Caco-2 (cell line): ENCODE measurements at regions not wholly inside any gene's neighbourhood (a gene's known extent, or its start where the extent isn't known, plus 50 kb on each side); places are given as distances from the start of the nearest gene placed in this dataset.

Experiments used
- BruUV-seq: library from RNA; stranded (reverse); fragments of 400-500 nt; replicated peaks from 2 replicates; lab custom pipeline; 2021; lab: Mats Ljungman, UMichigan
- CTCF ChIA-PET: fragments of 300-600 bp; sonication (Branson Sonifier 250); formaldehyde crosslinking; loops from one replicate; lab custom pipeline; 2022; ENCODE audit warnings: antibody characterized with exemption; lab: Charles Lee
- POLR2A ChIA-PET: fragments of 300-600 bp; sonication (Branson Sonifier 250); formaldehyde crosslinking; loops from one replicate; lab custom pipeline; 2022; ENCODE audit warnings: antibody characterized with exemption; lab: Charles Lee
- DNase-seq, 2 experiments: peaks; one replicate each; pipeline versions ENCODE4 v3.0.0 to v3.0.0-alpha.2; 2020 to 2022
- H3K27me3 ChIP-seq: replicated peaks from 2 replicates; pipeline ENCODE4 v1.6.0; 2011; ENCODE audit warnings: low read length; ENCODE audit not compliant: control insufficient read depth, insufficient read depth
- H3K36me3 ChIP-seq: 2 replicates; pipeline ENCODE4 v1.5.1; 2011; ENCODE audit warnings: low read length; ENCODE audit not compliant: control insufficient read depth, insufficient read depth
- H3K4me1 ChIP-seq: fragments of 250-450 bp; sonication (Bioruptor Pico); 2 replicates; pipeline ENCODE4 v1.5.1; 2020; ENCODE audit warnings: mild to moderate bottlenecking
- H3K4me3 ChIP-seq: 2 replicates; pipeline ENCODE4 v1.5.1; 2011; ENCODE audit warnings: low read depth, mild to moderate bottlenecking, control low read depth, low read length
- H3K9me3 ChIP-seq: fragments of 250-450 bp; sonication (Bioruptor Pico); 2 replicates; pipeline ENCODE4 v1.5.1; 2020; ENCODE audit warnings: mild to moderate bottlenecking, moderate library complexity
- H3K27ac Mint-ChIP-seq: one replicate; pipeline ENCODE4 v1.8.0; 2022; ENCODE audit warnings: mixed read lengths; ENCODE audit not compliant: unreplicated experiment
- H3K27me3 Mint-ChIP-seq: one replicate; pipeline ENCODE4 v1.8.0; 2022; ENCODE audit warnings: mixed read lengths; ENCODE audit not compliant: insufficient read depth, unreplicated experiment
- H3K36me3 Mint-ChIP-seq: one replicate; pipeline ENCODE4 v1.8.0; 2022; ENCODE audit warnings: mild to moderate bottlenecking, mixed read lengths; ENCODE audit not compliant: insufficient read depth, unreplicated experiment
- H3K4me1 Mint-ChIP-seq: one replicate; pipeline ENCODE4 v1.8.0; 2022; ENCODE audit warnings: low read depth, mixed read lengths; ENCODE audit not compliant: unreplicated experiment
- H3K4me3 Mint-ChIP-seq: one replicate; pipeline ENCODE4 v1.8.0; 2022; ENCODE audit warnings: mild to moderate bottlenecking, moderate library complexity, mixed read lengths; ENCODE audit not compliant: unreplicated experiment
- H3K9me3 Mint-ChIP-seq: one replicate; pipeline ENCODE4 v1.8.0; 2022; ENCODE audit warnings: mixed read lengths; ENCODE audit not compliant: unreplicated experiment
- CTCF ChIP-seq, 2 experiments: fragments of 200-600 bp in 1 of 2; IDR thresholded peaks; 1 replicate in 1 of 2; 2 replicates in 1 of 2; pipeline versions ENCODE4 v1.5.1 to v1.8.0; 2011 to 2022; ENCODE audit warnings: antibody characterized with exemption in 1 of 2, control low read depth in 1 of 2, inconsistent platforms in 1 of 2, low read depth in 1 of 2, low read length in 1 of 2, mild to moderate bottlenecking in 1 of 2, moderate library complexity in 1 of 2; ENCODE audit not compliant: insufficient read depth in 1 of 2, severe bottlenecking in 1 of 2, unreplicated experiment in 1 of 2
- intact Hi-C: fragments of 100-400 bp; cut with micrococcal nuclease; formaldehyde crosslinking; loops from one replicate; pipeline ENCODE4 v1.10.0; 2022; ENCODE audit not compliant: unreplicated experiment

DNA sequence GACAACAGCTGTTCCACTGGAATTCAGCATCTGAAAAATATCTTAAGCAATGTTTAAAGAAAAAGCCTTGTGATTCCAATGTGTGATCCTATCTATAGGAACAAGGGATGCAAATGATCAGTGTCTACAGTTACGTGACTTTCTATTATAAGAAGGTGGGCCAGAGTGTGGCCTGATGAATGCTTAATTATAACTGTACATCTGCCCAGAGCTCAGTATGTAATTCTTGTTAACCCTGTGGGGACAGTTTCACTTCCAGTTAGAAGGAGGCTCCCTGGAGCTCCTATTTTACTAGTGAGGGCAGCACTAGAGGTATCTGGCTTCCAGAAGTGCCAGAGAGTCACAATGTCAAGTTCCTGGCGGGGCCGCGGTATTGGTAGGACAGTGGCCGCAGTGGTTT is 288.5 kb downstream of the USP46 start:
- Histone ChIP-seq H3K4me3 (no peak overlapping the region), H3K27me3 (no peaks in the 10 kb centered on the region), H3K36me3 (no peaks in the 10 kb centered on the region), H3K4me1 (peaks cover 22% of the 10 kb centered on the region), H3K9me3 (no peaks in the 10 kb centered on the region)
- TF ChIP-seq CTCF (IDR thresholded peaks at IDR 0.05; ENCODE audit: insufficient read depth in 1 of 2, low read depth in 1 of 2, low read length in 1 of 2, severe bottlenecking in 1 of 2, unreplicated experiment in 1 of 2), result no peak
- no peak overlapping the region for H3K4me3 Mint-ChIP-seq
- peaks cover 7% of the 10 kb centered on the region for H3K36me3 Mint-ChIP-seq
- no peaks in the 10 kb centered on the region for H3K9me3 Mint-ChIP-seq
- H3K27ac Mint-ChIP-seq, result peak overlapping the region; percentile 39
- intact Hi-C loops, result loop anchor here (10.0 kb wide), 1 partner anchor 174 kb away; no protein-coding TSS in a partner anchor
- H3K4me1 Mint-ChIP-seq, result peaks cover 4% of the 10 kb centered on the region
- no TSS peak for BruUV-seq
- POLR2A ChIA-PET, result no interaction called here
- no peak for DNase-seq
- no peaks in the 10 kb centered on the region for H3K27me3 Mint-ChIP-seq
- CTCF ChIA-PET, result no interaction called here

- POLR2A ChIA-PET, result no interaction called here
- intact Hi-C loops, result loop anchor here (10.0 kb wide), 1 partner anchor 173 kb away; no protein-coding TSS in a partner anchor
- H3K36me3 Mint-ChIP-seq, result peaks cover 7% of the 10 kb centered on the region
- H3K9me3 ChIP-seq, result no peaks in the 10 kb centered on the region
- CTCF ChIA-PET, result no interaction called here
- H3K4me3 Mint-ChIP-seq, result no peak overlapping the region
- H3K27me3 Mint-ChIP-seq, result no peaks in the 10 kb centered on the region
- no peak overlapping the region for H3K4me3 ChIP-seq
- H3K4me1 ChIP-seq, result peaks cover 22% of the 10 kb centered on the region
- H3K9me3 Mint-ChIP-seq, result no peaks in the 10 kb centered on the region
- no peak for DNase-seq
- H3K27ac Mint-ChIP-seq, result no peak overlapping the region
- H3K4me1 Mint-ChIP-seq, result peaks cover 4% of the 10 kb centered on the region
- BruUV-seq, result no TSS peak
- H3K27me3 ChIP-seq, result no peaks in the 10 kb centered on the region
- TF ChIP-seq CTCF (IDR thresholded peaks at IDR 0.05; ENCODE audit: insufficient read depth in 1 of 2, low read depth in 1 of 2, low read length in 1 of 2, severe bottlenecking in 1 of 2, unreplicated experiment in 1 of 2), result no peak
- H3K36me3 ChIP-seq, result no peaks in the 10 kb centered on the region
Observed at GRCh38 chr4:52371841-52372240, 287.3 kb downstream of the USP46 start.

DNA sequence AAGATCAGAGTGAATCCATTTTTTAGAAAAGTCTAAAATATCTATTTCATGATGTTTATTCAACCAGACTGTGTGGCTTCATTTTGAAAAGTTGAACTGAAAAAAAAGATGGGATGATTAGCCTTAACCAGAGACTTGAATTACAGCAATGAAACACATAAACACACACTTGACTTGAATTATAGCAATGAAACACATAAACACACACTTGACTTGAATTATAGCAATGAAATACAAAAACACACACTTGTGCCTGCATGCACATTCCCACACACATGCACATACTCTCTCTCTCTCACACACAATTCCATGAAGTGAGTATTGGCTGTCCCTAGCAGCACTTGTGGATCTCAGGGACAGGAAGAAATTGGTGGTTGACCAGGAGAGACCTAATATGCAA is 286.8 kb downstream of the USP46 start:
- H3K4me1 Mint-ChIP-seq, result peaks cover 4% of the 10 kb centered on the region
- BruUV-seq, result no TSS peak
- ChIA-PET POLR2A (no interaction called here), CTCF (no interaction called here)
- intact Hi-C loops, result loop anchor here (10.0 kb wide), 1 partner anchor 173 kb away; no protein-coding TSS in a partner anchor
- H3K4me3 ChIP-seq, result no peak overlapping the region
- H3K27ac Mint-ChIP-seq, result no peak overlapping the region
- H3K36me3 Mint-ChIP-seq, result peaks cover 7% of the 10 kb centered on the region
- DNase-seq, result no peak
- no peaks in the 10 kb centered on the region for H3K9me3 ChIP-seq
- TF ChIP-seq CTCF (IDR thresholded peaks at IDR 0.05; ENCODE audit: insufficient read depth in 1 of 2, low read depth in 1 of 2, low read length in 1 of 2, severe bottlenecking in 1 of 2, unreplicated experiment in 1 of 2), result no peak
- H3K36me3 ChIP-seq, result no peaks in the 10 kb centered on the region
- H3K27me3 ChIP-seq, result no peaks in the 10 kb centered on the region
- no peaks in the 10 kb centered on the region for H3K9me3 Mint-ChIP-seq
- no peak overlapping the region for H3K4me3 Mint-ChIP-seq
- peaks cover 22% of the 10 kb centered on the region for H3K4me1 ChIP-seq
- H3K27me3 Mint-ChIP-seq, result no peaks in the 10 kb centered on the region
